Endodermal cell (in vitro differentiated cells): ENCODE measurements at regions not wholly inside any gene's neighbourhood (a gene's known extent, or its start where the extent isn't known, plus 50 kb on each side); places are given as distances from the start of the nearest gene placed in this dataset.

Source experiments
- DNase-seq: peaks from one replicate; pipeline ENCODE4 v3.0.0-alpha.2; 2017
- H3K27ac ChIP-seq: 2 replicates; pipeline ENCODE4 v1.5.1; 2013; ENCODE audit warnings: mild to moderate bottlenecking, low read depth, low read length, moderate library complexity
- H3K27me3 ChIP-seq: 2 replicates; pipeline ENCODE4 v1.6.1; 2013; ENCODE audit warnings: mild to moderate bottlenecking, low read length, moderate library complexity; ENCODE audit not compliant: insufficient read depth, control insufficient read depth, poor library complexity, severe bottlenecking
- H3K36me3 ChIP-seq: 2 replicates; pipeline ENCODE4 v1.7.0; 2013; ENCODE audit warnings: mild to moderate bottlenecking, low read length, moderate library complexity; ENCODE audit not compliant: control insufficient read depth, insufficient read depth
- H3K4me1 ChIP-seq: one replicate; pipeline ENCODE4 v1.7.0; 2013; ENCODE audit warnings: low read length; ENCODE audit not compliant: control insufficient read depth, insufficient read depth
- H3K4me3 ChIP-seq: 2 replicates; pipeline ENCODE4 v1.5.1; 2013; ENCODE audit warnings: mild to moderate bottlenecking, low read length, moderate library complexity
- H3K9ac ChIP-seq: 2 replicates; pipeline ENCODE4 v1.6.1; 2013; ENCODE audit warnings: mild to moderate bottlenecking, low read length, moderate library complexity; ENCODE audit not compliant: poor library complexity, severe bottlenecking; ENCODE audit errors: extremely low read depth
- H3K9me3 ChIP-seq: 2 replicates; pipeline ENCODE4 v1.6.1; 2013; ENCODE audit warnings: mild to moderate bottlenecking, low read length, moderate library complexity; ENCODE audit not compliant: control insufficient read depth
- H3K27ac Mint-ChIP-seq: 2 replicates; pipeline ENCODE4 v1.8.0; 2020; ENCODE audit warnings: mixed read lengths
- H3K27me3 Mint-ChIP-seq: 2 replicates; pipeline ENCODE4 v1.8.0; 2021; ENCODE audit warnings: mild to moderate bottlenecking, mixed read lengths; ENCODE audit not compliant: insufficient read depth
- H3K36me3 Mint-ChIP-seq: 2 replicates; pipeline ENCODE4 v1.8.0; 2020; ENCODE audit warnings: low read depth, mixed read lengths
- H3K4me1 Mint-ChIP-seq: 2 replicates; pipeline ENCODE4 v1.8.0; 2020; ENCODE audit warnings: mixed read lengths
- H3K4me3 Mint-ChIP-seq: 2 replicates; pipeline ENCODE4 v1.8.0; 2020; ENCODE audit warnings: mild to moderate bottlenecking, moderate library complexity, mixed read lengths
- H3K9me3 Mint-ChIP-seq: 2 replicates; pipeline ENCODE4 v1.8.0; 2020; ENCODE audit warnings: mild to moderate bottlenecking, mixed read lengths
- CTCF ChIP-seq: fragments of 200-600 bp; sonication (generic); conservative IDR thresholded peaks from 2 replicates; pipeline ENCODE4 v1.5.0; 2021; ENCODE audit warnings: antibody characterized with exemption, mild to moderate bottlenecking
- WGBS, 2 experiments: methylation state at CpG; one replicate each; pipeline versions ENCODE4 v1.1.5 to v1.1.7; 2013; ENCODE audit warnings: missing lambda C conversion rate in 2 of 2, mixed read lengths in 1 of 2; ENCODE audit not compliant: insufficient coverage in 1 of 2, insufficient read length in 1 of 2; 5-methylcytosine and 5-hydroxymethylcytosine counted together

GRCh38 chr18:57202881-57203280, 56.0 kb downstream of the BOD1L2 start:
- H3K27me3 ChIP-seq = no peaks in the 10 kb centered on the region
- no peaks in the 10 kb centered on the region for H3K36me3 ChIP-seq
- TF ChIP-seq CTCF = no peak
- Mint-ChIP-seq H3K36me3 (no peaks in the 10 kb centered on the region), H3K4me3 (no peak overlapping the region), H3K4me1 (peaks cover 31% of the 10 kb centered on the region), H3K27me3 (peaks cover 6% of the 10 kb centered on the region), H3K9me3 (peaks cover 13% of the 10 kb centered on the region), H3K27ac (no peak overlapping the region)
- no peak overlapping the region for H3K9ac ChIP-seq
- H3K4me3 ChIP-seq = no peak overlapping the region
- H3K27ac ChIP-seq = no peak overlapping the region
- H3K9me3 ChIP-seq = peaks cover 16% of the 10 kb centered on the region
- WGBS, 2 experiments = 86 to 87% methylated on average over 2 of the region's 3 CpGs
- H3K4me1 ChIP-seq = peaks cover 15% of the 10 kb centered on the region
- DNase-seq = no peak

- Histone ChIP-seq H3K36me3 (no peaks in the 10 kb centered on the region), H3K4me3 (peak overlapping the region; percentile 31), H3K9me3 (peaks cover 16% of the 10 kb centered on the region), H3K9ac (no peak overlapping the region), H3K4me1 (peaks cover 29% of the 10 kb centered on the region), H3K27ac (no peak overlapping the region), H3K27me3 (no peaks in the 10 kb centered on the region)
- no peaks in the 10 kb centered on the region for H3K36me3 Mint-ChIP-seq
- peaks cover 52% of the 10 kb centered on the region for H3K4me1 Mint-ChIP-seq
- H3K4me3 Mint-ChIP-seq = no peak overlapping the region
- 77 to 96% methylated on average over 3 to 4 of the region's 4 CpGs for WGBS, 2 experiments
- no peak overlapping the region for H3K27ac Mint-ChIP-seq
- peaks cover under 1% of the 10 kb centered on the region for H3K27me3 Mint-ChIP-seq
- no peak for DNase-seq
- H3K9me3 Mint-ChIP-seq = peaks cover 13% of the 10 kb centered on the region
- TF ChIP-seq CTCF = no peak
Observed at GRCh38 chr18:57205641-57206040, 58.8 kb downstream of the BOD1L2 start.

GRCh38 chr18:57207124-57207916, 60.4 kb downstream of the BOD1L2 start:
- Mint-ChIP-seq H3K4me3 (peak overlapping the region; percentile 5), H3K4me1 (peaks cover 69% of the 10 kb centered on the region), H3K36me3 (no peaks in the 10 kb centered on the region), H3K27me3 (no peaks in the 10 kb centered on the region), H3K9me3 (peaks cover 13% of the 10 kb centered on the region), H3K27ac (peak overlapping the region; percentile 85)
- Histone ChIP-seq H3K27ac (no peak overlapping the region), H3K4me1 (peaks cover 34% of the 10 kb centered on the region), H3K36me3 (no peaks in the 10 kb centered on the region), H3K4me3 (peak overlapping the region; percentile 33), H3K27me3 (no peaks in the 10 kb centered on the region), H3K9me3 (peaks cover 16% of the 10 kb centered on the region), H3K9ac (peak overlapping the region; percentile 13)
- no peak for TF ChIP-seq CTCF
- 0 to 65% methylated on average over 2 to 6 of the region's 6 CpGs for WGBS, 2 experiments
- DNase-seq = peak; percentile 74
